Transverse colon (tissue), 4 donors: ENCODE measurements at regions not wholly inside any gene's neighbourhood (a gene's known extent, or its start where the extent isn't known, plus 50 kb on each side); places are given as distances from the start of the nearest gene placed in this dataset.

Experiments
- DNase-seq: peaks from one replicate; pipeline ENCODE4 v3.0.0-alpha.2; 2019
- H3K27ac ChIP-seq, 4 donors: fragments of 200-600 bp; sonication (generic); 2 replicates each; pipeline ENCODE4 v1.5.1; 2016 to 2018; ENCODE audit warnings: inconsistent platforms in 4 of 4
- H3K27me3 ChIP-seq: fragments of 200-600 bp; sonication (generic); 2 replicates; pipeline ENCODE4 v1.5.1; 2017; ENCODE audit warnings: inconsistent platforms
- H3K36me3 ChIP-seq, 4 donors: fragments of 200-600 bp; sonication (generic); 2 replicates each; pipeline ENCODE4 v1.5.1; 2017 to 2019; ENCODE audit warnings: inconsistent platforms in 4 of 4
- H3K4me1 ChIP-seq, 4 donors: fragments of 200-600 bp; sonication (generic); 2 replicates each; pipeline ENCODE4 v1.5.1; 2017 to 2020; ENCODE audit warnings: inconsistent platforms in 4 of 4
- H3K4me3 ChIP-seq, 4 donors: fragments of 200-600 bp; sonication (generic); 1 replicate in 1 of 4; 2 replicates in 3 of 4; pipeline versions ENCODE4 v1.5.1 to v1.6.1; 2017 to 2019; ENCODE audit warnings: inconsistent platforms in 4 of 4
- H3K9me3 ChIP-seq, 2 donors: fragments of 200-600 bp; sonication (generic); 2 replicates each; pipeline ENCODE4 v1.5.1; 2017 to 2019; ENCODE audit warnings: inconsistent platforms in 2 of 2
- CTCF ChIP-seq, 5 experiments: fragments of 200-600 bp in 3 of 5; fragments of 450-650 bp in 2 of 5; sonication (generic) in 3 of 5; IDR thresholded peaks; 1 replicate in 2 of 5; 2 replicates in 3 of 5; pipeline ENCODE4 v1.5.1; 2016 to 2017; ENCODE audit warnings: antibody characterized with exemption in 5 of 5, inconsistent platforms in 3 of 5, mild to moderate bottlenecking in 2 of 5, moderate library complexity in 1 of 5
- EP300 ChIP-seq: sonication (generic); formaldehyde crosslinking; IDR thresholded peaks from one replicate; pipeline ENCODE4 v1.6.1; 2017; ENCODE audit warnings: antibody characterized with exemption, low read depth
- POLR2A ChIP-seq: fragments of 450-650 bp; IDR thresholded peaks from one replicate; pipeline ENCODE4 v1.6.1; 2016; ENCODE audit warnings: antibody characterized with exemption, mild to moderate bottlenecking, moderate library complexity
- POLR2AphosphoS5 ChIP-seq, 3 donors: sonication (generic); formaldehyde crosslinking; IDR thresholded peaks; one replicate each; pipeline ENCODE4 v1.6.1; 2016; ENCODE audit warnings: antibody characterized with exemption in 3 of 3
- WGBS, 2 donors: methylation state at CpG; one replicate each; pipeline ENCODE4 v1.1.5; 2018; ENCODE audit warnings: low coverage in 1 of 2; 5-methylcytosine and 5-hydroxymethylcytosine counted together
- in situ Hi-C, 4 donors: fragments of 200-750 bp; cut with MboI; loops; one replicate each; pipeline versions ENCODE4 v1.15.0 to v1.15.1; 2017; ENCODE audit warnings: low sequenced_read_pairs in 3 of 4, low pct_ligation_motif_present in 1 of 4, low pct_unique_long_range_greater_than_20kb in 1 of 4
- intact Hi-C: fragments of 100-400 bp; cut with DNase I; formaldehyde crosslinking; loops from one replicate; pipeline ENCODE4 v1.15.1; 2023; ENCODE audit warnings: low total_unique reads

- no peak for DNase-seq
- WGBS, 2 donors: 61% methylated on average over 3 of the region's 3 CpGs
- H3K4me1 ChIP-seq: no peaks in the 10 kb centered on the region
Measured at GRCh38 chr17:69640073-69640472, 225.6 kb downstream of the MAP2K6 start.

GRCh38 chr17:69643686-69644085 is 229.2 kb downstream of the MAP2K6 start:
- Histone ChIP-seq H3K27ac (no peak overlapping the region), H3K36me3 (no peaks in the 10 kb centered on the region), H3K9me3 (no peaks in the 10 kb centered on the region), H3K4me3 (no peak overlapping the region), H3K4me1 (no peaks in the 10 kb centered on the region), H3K27me3 (no peaks in the 10 kb centered on the region)
- no peak for DNase-seq
- WGBS, 2 donors: 65 to 66% methylated on average over 2 of the region's 2 CpGs
- intact Hi-C loops: no loop called here
- in situ Hi-C loops: no loop called here
- TF ChIP-seq POLR2A: no peak
- no peak for TF ChIP-seq CTCF (IDR thresholded peaks at IDR 0.05)
- no peak for TF ChIP-seq POLR2AphosphoS5 (IDR thresholded peaks at IDR 0.05)

More at GRCh38 chr17:69640073-69640472, 225.6 kb downstream of the MAP2K6 start:
- Histone ChIP-seq H3K4me3 (no peak overlapping the region), H3K27me3 (no peaks in the 10 kb centered on the region), H3K36me3 (no peaks in the 10 kb centered on the region), H3K27ac (no peak overlapping the region), H3K9me3 (no peaks in the 10 kb centered on the region)
- intact Hi-C loops (no loop called here), in situ Hi-C loops (no loop called here)
- no peak for TF ChIP-seq POLR2A
- TF ChIP-seq EP300: no peak
- TF ChIP-seq CTCF (IDR thresholded peaks at IDR 0.05): no peak
- TF ChIP-seq POLR2AphosphoS5 (IDR thresholded peaks at IDR 0.05): no peak

- H3K4me1 ChIP-seq: no peaks in the 10 kb centered on the region
- no peaks in the 10 kb centered on the region for H3K36me3 ChIP-seq
- H3K4me3 ChIP-seq: no peak overlapping the region
- 84 to 91% methylated on average over 3 of the region's 3 CpGs for WGBS, 2 donors
- no peaks in the 10 kb centered on the region for H3K27me3 ChIP-seq
- intact Hi-C loops: no loop called here
- no peak for TF ChIP-seq POLR2A
- no peak for TF ChIP-seq EP300
- TF ChIP-seq POLR2AphosphoS5 (IDR thresholded peaks at IDR 0.05): no peak
- no peak for TF ChIP-seq CTCF (IDR thresholded peaks at IDR 0.05)
- in situ Hi-C loops: no loop called here
- no peak for DNase-seq
- H3K9me3 ChIP-seq: no peaks in the 10 kb centered on the region
- H3K27ac ChIP-seq: no peak overlapping the region
Measured at GRCh38 chr17:69646729-69647128, 232.2 kb downstream of the MAP2K6 start.

- no peak overlapping the region for H3K27ac ChIP-seq
- TF ChIP-seq EP300 (no peak), CTCF (IDR thresholded peaks at IDR 0.05) (no peak), POLR2A (no peak), POLR2AphosphoS5 (IDR thresholded peaks at IDR 0.05) (no peak)
- DNase-seq: no peak
- 80 to 91% methylated on average over 1 to 5 of the region's 5 CpGs for WGBS, 2 donors
- H3K36me3 ChIP-seq: no peaks in the 10 kb centered on the region
- H3K4me3 ChIP-seq: no peak overlapping the region
- no peaks in the 10 kb centered on the region for H3K4me1 ChIP-seq
- H3K9me3 ChIP-seq: no peaks in the 10 kb centered on the region
- in situ Hi-C loops (no loop called here), intact Hi-C loops (no loop called here)
- H3K27me3 ChIP-seq: no peaks in the 10 kb centered on the region
Measured at GRCh38 chr17:69650881-69651280, 236.4 kb downstream of the MAP2K6 start.
